ENCODE measurements at regions not wholly inside any gene's neighbourhood (a gene's known extent, or its start where the extent isn't known, plus 50 kb on each side); places are given as distances from the start of the nearest gene placed in this dataset.

DNA sequence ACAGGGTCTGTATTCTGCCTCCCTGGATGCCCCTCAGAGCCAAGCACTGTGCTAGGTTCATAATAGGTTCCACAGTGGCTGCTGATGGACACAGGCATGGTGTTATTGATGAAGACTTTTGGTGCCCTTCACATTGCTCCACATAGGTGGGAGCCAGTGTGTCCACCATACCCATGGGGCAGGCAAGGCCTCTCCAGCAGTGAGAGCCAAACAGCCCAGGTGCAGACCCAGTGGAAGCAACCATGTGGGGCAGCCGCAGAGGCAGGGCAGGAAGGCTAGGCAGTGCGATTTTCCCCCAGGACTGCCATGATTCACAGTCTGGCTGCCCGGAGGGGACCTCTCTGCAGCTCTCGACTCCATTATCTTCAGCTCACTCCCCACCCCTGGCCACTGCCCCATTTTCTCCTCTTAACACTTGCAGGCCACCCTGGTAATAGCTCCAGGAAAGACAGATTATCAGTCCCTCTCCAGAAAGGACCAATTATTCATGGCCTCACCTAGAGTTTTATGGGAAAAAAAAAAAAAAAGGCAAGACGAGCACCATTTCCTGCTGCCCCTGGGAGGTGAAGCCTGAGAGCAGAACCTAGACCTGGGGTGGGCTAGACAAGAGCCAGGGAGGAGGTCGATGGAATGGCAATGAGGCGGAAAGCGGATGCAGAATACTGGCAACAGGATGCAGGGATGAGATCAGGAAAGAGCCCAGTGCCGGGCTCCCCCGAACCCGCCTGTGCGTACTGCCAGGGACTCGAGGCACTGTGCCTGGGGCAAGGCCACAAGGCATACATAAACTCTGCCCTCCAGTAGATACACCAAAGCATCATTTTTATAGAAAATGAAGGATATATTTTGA, 343.0 kb upstream of the NCAM1 start:
- H3K4me1 ChIP-seq (ENCODE audit: control insufficient read depth, extremely low read depth, insufficient read depth, low read length) = peaks cover 5% of the 10 kb centered on the region
- no peak overlapping the region for H3K27ac ChIP-seq (ENCODE audit: insufficient read depth, low read depth, low read length)
- ChIA-PET CTCF (no interaction called here), POLR2A (no interaction called here)
- DNase-seq (ENCODE audit: low read depth, low spot score) (no peak), FAIRE-seq (no peak)
- H3K4me2 ChIP-seq (ENCODE audit: insufficient read depth, low read length) = no peak overlapping the region
- no TSS peak for BruUV-seq (replicated peaks)
- no peak overlapping the region for H3K4me3 ChIP-seq (replicated peaks in 1 of 3; ENCODE audit: insufficient read depth in 1 of 3, low read depth in 1 of 3, low read length in 3 of 3)
- no peak overlapping the region for H2AFZ ChIP-seq (ENCODE audit: low read depth, low read length)
- H3K27me3 ChIP-seq (ENCODE audit: control insufficient read depth in 2 of 2, insufficient read depth in 2 of 2, low read length in 2 of 2) = no peaks in the 10 kb centered on the region
- intact Hi-C loops (cut with micrococcal nuclease) (no loop called here), dilution Hi-C loops (cut with MboI; ENCODE audit: extremely low pct_ligation_motif_present, low sequenced_read_pairs) (no loop called here)
- H4K20me1 ChIP-seq (replicated peaks; ENCODE audit: control insufficient read depth, extremely low read depth, insufficient read depth, low read length) = no peaks in the 10 kb centered on the region
- H3K9ac ChIP-seq (replicated peaks; ENCODE audit: extremely low read depth, insufficient read depth, low read length) = no peak overlapping the region
- no peaks in the 10 kb centered on the region for H3K79me2 ChIP-seq (ENCODE audit: control insufficient read depth, insufficient read depth, low read length)
- TF ChIP-seq POLR2AphosphoS5 (IDR thresholded peaks at IDR 0.05; ENCODE audit: insufficient read depth, low read depth, low read length) (no peak), GATA2 (IDR thresholded peaks at IDR 0.05; ENCODE audit: insufficient read depth, insufficient read length, low read depth, low read length) (no peak), MYC (IDR thresholded peaks at IDR 0.05; ENCODE audit: low read depth, low read length) (no peak), POLR2A (IDR thresholded peaks at IDR 0.05; ENCODE audit: low read depth, low read length) (no peak), EZH2 (IDR thresholded peaks at IDR 0.05; ENCODE audit: borderline replicate concordance, low read depth, low read length, severe bottlenecking) (no peak), FOS (IDR thresholded peaks at IDR 0.05; ENCODE audit: borderline replicate concordance, insufficient read depth, low read length) (no peak), JUN (IDR thresholded peaks at IDR 0.05; ENCODE audit: borderline replicate concordance, insufficient read depth, insufficient read length, low read depth) (no peak)
- TF ChIP-seq, protein P1, sequence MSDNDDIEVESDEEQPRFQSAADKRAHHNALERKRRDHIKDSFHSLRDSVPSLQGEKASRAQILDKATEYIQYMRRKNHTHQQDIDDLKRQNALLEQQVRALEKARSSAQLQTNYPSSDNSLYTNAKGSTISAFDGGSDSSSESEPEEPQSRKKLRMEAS (IDR thresholded peaks at IDR 0.05; ENCODE audit: insufficient read depth, insufficient read length) = no peak
- TF ChIP-seq, protein P2, sequence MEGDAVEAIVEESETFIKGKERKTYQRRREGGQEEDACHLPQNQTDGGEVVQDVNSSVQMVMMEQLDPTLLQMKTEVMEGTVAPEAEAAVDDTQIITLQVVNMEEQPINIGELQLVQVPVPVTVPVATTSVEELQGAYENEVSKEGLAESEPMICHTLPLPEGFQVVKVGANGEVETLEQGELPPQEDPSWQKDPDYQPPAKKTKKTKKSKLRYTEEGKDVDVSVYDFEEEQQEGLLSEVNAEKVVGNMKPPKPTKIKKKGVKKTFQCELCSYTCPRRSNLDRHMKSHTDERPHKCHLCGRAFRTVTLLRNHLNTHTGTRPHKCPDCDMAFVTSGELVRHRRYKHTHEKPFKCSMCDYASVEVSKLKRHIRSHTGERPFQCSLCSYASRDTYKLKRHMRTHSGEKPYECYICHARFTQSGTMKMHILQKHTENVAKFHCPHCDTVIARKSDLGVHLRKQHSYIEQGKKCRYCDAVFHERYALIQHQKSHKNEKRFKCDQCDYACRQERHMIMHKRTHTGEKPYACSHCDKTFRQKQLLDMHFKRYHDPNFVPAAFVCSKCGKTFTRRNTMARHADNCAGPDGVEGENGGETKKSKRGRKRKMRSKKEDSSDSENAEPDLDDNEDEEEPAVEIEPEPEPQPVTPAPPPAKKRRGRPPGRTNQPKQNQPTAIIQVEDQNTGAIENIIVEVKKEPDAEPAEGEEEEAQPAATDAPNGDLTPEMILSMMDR (IDR thresholded peaks at IDR 0.05; ENCODE audit: extremely low read depth in 1 of 2, insufficient read depth in 1 of 2, low read depth in 1 of 2, low read length in 2 of 2) = no peak
- H3K36me3 ChIP-seq (ENCODE audit: control insufficient read depth in 2 of 2, extremely low read depth in 1 of 2, insufficient read depth in 2 of 2, low read length in 2 of 2) = no peaks in the 10 kb centered on the region
- H3K9me1 ChIP-seq (replicated peaks; ENCODE audit: control insufficient read depth, extremely low read depth, insufficient read depth, low read length) = no peaks in the 10 kb centered on the region
- no peaks in the 10 kb centered on the region for H3K9me3 ChIP-seq (replicated peaks; ENCODE audit: control insufficient read depth, insufficient read depth, low read length)
